ENCODE measurements at regions not wholly inside any gene's neighbourhood (a gene's known extent, or its start where the extent isn't known, plus 50 kb on each side); places are given as distances from the start of the nearest gene placed in this dataset.

- Histone ChIP-seq H2AFZ (ENCODE audit: insufficient read depth, low read depth, low read length, poor library complexity, severe bottlenecking) (no peak overlapping the region), H3K9me3 (replicated peaks in 1 of 2; ENCODE audit: control insufficient read depth in 1 of 2, insufficient read depth in 1 of 2, low read length in 2 of 2) (no peaks in the 10 kb centered on the region), H3K27me3 (ENCODE audit: control insufficient read depth in 2 of 2, insufficient read depth in 2 of 2, low read length in 2 of 2) (no peaks in the 10 kb centered on the region), H3K79me2 (ENCODE audit: insufficient read depth, low read length) (no peaks in the 10 kb centered on the region), H3K4me3 (replicated peaks in 1 of 3; ENCODE audit: low read depth in 2 of 3, low read length in 3 of 3) (no peak overlapping the region), H3K36me3 (replicated peaks in 1 of 2; ENCODE audit: control insufficient read depth in 1 of 2, insufficient read depth in 2 of 2, low read length in 2 of 2) (no peaks in the 10 kb centered on the region), H3K4me1 (ENCODE audit: control insufficient read depth in 1 of 2, insufficient read depth in 2 of 2, low read length in 2 of 2) (no peaks in the 10 kb centered on the region), H3K4me2 (replicated peaks; ENCODE audit: extremely low read depth, low read length, poor library complexity, severe bottlenecking) (no peak overlapping the region), H4K20me1 (ENCODE audit: insufficient read depth, low read length) (no peaks in the 10 kb centered on the region), H3K9ac (ENCODE audit: insufficient read depth, low read length, poor library complexity, severe bottlenecking) (no peak overlapping the region), H3K27ac (ENCODE audit: low read depth in 1 of 2, low read length in 2 of 2) (no peak overlapping the region)
- WGBS (ENCODE audit: insufficient coverage) = 96% methylated on average over 13 of the region's 26 CpGs
- Mint-ChIP-seq H3K36me3 (no peaks in the 10 kb centered on the region), H3K27me3 (ENCODE audit: low read depth in 3 of 3) (peaks cover 0 to 4% (median 2%) of the 10 kb centered on the region in 3 donors), H3K27ac (no peak overlapping the region), H3K4me3 (no peak overlapping the region), H3K4me1 (no peaks in the 10 kb centered on the region), H3K9me3 (peaks cover 0 to 3% (median 0%) of the 10 kb centered on the region in 7 donors)
- DNase-seq = no peak
- intact Hi-C loops (cut with micrococcal nuclease) = no loop called here
- no peak for TF ChIP-seq CTCF (IDR thresholded peaks at IDR 0.05)
Observed at GRCh38 chr19:5237939-5238480, 102.6 kb downstream of the PTPRS start.

GRCh38 chr19:5237190-5237780 is 103.3 kb downstream of the PTPRS start:
- Histone ChIP-seq H3K4me3 (replicated peaks in 1 of 3; ENCODE audit: low read depth in 2 of 3, low read length in 3 of 3) (no peak overlapping the region), H3K79me2 (ENCODE audit: insufficient read depth, low read length) (no peaks in the 10 kb centered on the region), H3K4me1 (ENCODE audit: control insufficient read depth in 1 of 2, insufficient read depth in 2 of 2, low read length in 2 of 2) (no peaks in the 10 kb centered on the region), H3K27me3 (ENCODE audit: control insufficient read depth in 2 of 2, insufficient read depth in 2 of 2, low read length in 2 of 2) (no peaks in the 10 kb centered on the region), H2AFZ (ENCODE audit: insufficient read depth, low read depth, low read length, poor library complexity, severe bottlenecking) (no peak overlapping the region), H4K20me1 (ENCODE audit: insufficient read depth, low read length) (no peaks in the 10 kb centered on the region), H3K36me3 (replicated peaks in 1 of 2; ENCODE audit: control insufficient read depth in 1 of 2, insufficient read depth in 2 of 2, low read length in 2 of 2) (no peaks in the 10 kb centered on the region), H3K9me3 (replicated peaks in 1 of 2; ENCODE audit: control insufficient read depth in 1 of 2, insufficient read depth in 1 of 2, low read length in 2 of 2) (no peaks in the 10 kb centered on the region), H3K9ac (ENCODE audit: insufficient read depth, low read length, poor library complexity, severe bottlenecking) (no peak overlapping the region), H3K4me2 (replicated peaks; ENCODE audit: extremely low read depth, low read length, poor library complexity, severe bottlenecking) (no peak overlapping the region), H3K27ac (ENCODE audit: low read depth in 1 of 2, low read length in 2 of 2) (no peak overlapping the region)
- H3K9me3 Mint-ChIP-seq = peaks cover 0 to 3% (median 0%) of the 10 kb centered on the region in 7 donors
- WGBS (ENCODE audit: insufficient coverage) = 96% methylated on average over 25 of the region's 35 CpGs
- H3K27me3 Mint-ChIP-seq (ENCODE audit: low read depth in 3 of 3) = peaks cover 0 to 4% (median 2%) of the 10 kb centered on the region in 3 donors
- no peaks in the 10 kb centered on the region for H3K4me1 Mint-ChIP-seq
- intact Hi-C loops (cut with micrococcal nuclease) = no loop called here
- no peaks in the 10 kb centered on the region for H3K36me3 Mint-ChIP-seq
- no peak overlapping the region for H3K27ac Mint-ChIP-seq
- TF ChIP-seq CTCF (IDR thresholded peaks at IDR 0.05) = no peak
- DNase-seq = no peak
- no peak overlapping the region for H3K4me3 Mint-ChIP-seq

All from CD14-positive monocyte (primary cell).